ENCODE measurements at regions not wholly inside any gene's neighbourhood (a gene's known extent, or its start where the extent isn't known, plus 50 kb on each side); places are given as distances from the start of the nearest gene placed in this dataset.

DNA sequence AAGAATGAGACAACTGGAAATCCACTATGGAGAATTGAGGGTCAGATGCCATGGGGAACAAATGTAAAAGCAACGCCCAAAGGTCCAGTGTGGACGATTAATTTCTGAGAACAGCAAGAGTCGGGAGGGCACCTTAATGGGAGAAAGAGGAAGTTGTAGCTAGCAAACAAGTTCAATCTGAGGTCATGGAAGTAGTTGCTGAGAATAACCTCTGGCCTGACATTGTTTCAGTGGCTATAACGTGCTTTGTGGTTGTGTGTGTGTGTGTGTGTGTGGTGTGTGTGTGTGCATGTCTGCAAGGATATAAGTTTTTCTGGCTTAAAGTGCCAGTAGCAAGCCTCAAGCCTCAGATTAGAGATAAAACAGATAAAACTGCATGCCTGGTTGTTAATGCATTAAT lies 1630.1 kb upstream of the TENM4 start:
- no peaks in the 10 kb centered on the region for H3K27me3 ChIP-seq (ENCODE audit: control insufficient read depth, insufficient read depth, low read length)
- H2AFZ ChIP-seq (replicated peaks; ENCODE audit: low read length, poor library complexity) = no peak overlapping the region
- POLR2A ChIA-PET (ENCODE audit: unreplicated experiment) = no interaction called here
- H3K18ac ChIP-seq (ENCODE audit: low read depth, low read length) = no peak overlapping the region
- intact Hi-C loops (cut with micrococcal nuclease) (no loop called here), in situ Hi-C loops (cut with MboI; ENCODE audit: low sequenced_read_pairs) (no loop called here), dilution Hi-C loops (cut with HindIII; ENCODE audit: low sequenced_read_pairs, unreplicated experiment) (no loop called here)
- H3K27ac ChIP-seq (ENCODE audit: insufficient read depth, low read length) = no peak overlapping the region
- H2AK9ac ChIP-seq (replicated peaks; ENCODE audit: low read depth, low read length, poor library complexity) = no peak overlapping the region
- no peak overlapping the region for H4K8ac ChIP-seq (ENCODE audit: low read depth in 2 of 2, low read length in 2 of 2)
- no peak overlapping the region for H4K5ac ChIP-seq (ENCODE audit: low read depth, low read length)
- no peaks in the 10 kb centered on the region for H3K9me1 ChIP-seq (ENCODE audit: insufficient read depth, low read length)
- no peak overlapping the region for H3K14ac ChIP-seq (replicated peaks; ENCODE audit: low read depth, low read length)
- TF ChIP-seq MAZ (IDR thresholded peaks at IDR 0.05; ENCODE audit: borderline replicate concordance, low read depth, low read length) (no peak), RAD21 (IDR thresholded peaks at IDR 0.05; ENCODE audit: low read length) (no peak), CEBPB (IDR thresholded peaks at IDR 0.05; ENCODE audit: low read depth, low read length) (no peak), RCOR1 (IDR thresholded peaks at IDR 0.05; ENCODE audit: insufficient replicate concordance, low read length) (no peak)
- H2BK5ac ChIP-seq (ENCODE audit: low read depth, low read length, poor library complexity, severe bottlenecking) = no peak overlapping the region
- no peaks in the 10 kb centered on the region for H3K9me3 ChIP-seq (ENCODE audit: control insufficient read depth, insufficient read depth, low read length)
- no peak overlapping the region for H3K4me3 ChIP-seq (ENCODE audit: insufficient read depth, low read depth, low read length)
- ATAC-seq (ENCODE audit: low read depth) = no peak
- H4K91ac ChIP-seq (ENCODE audit: insufficient read depth, low read depth, low read length) = no peak overlapping the region
- CTCF ChIA-PET = no interaction called here
- no TSS peak for BruUV-seq (replicated peaks)
- no peak for DNase-seq
- no CpG with 5 or more reads among the region's 4 CpGs for WGBS, 2 experiments (ENCODE audit: extremely low coverage in 2 of 2, insufficient read length in 1 of 2)
- no peak overlapping the region for H2BK15ac ChIP-seq (ENCODE audit: low read depth, low read length)
- H2AK5ac ChIP-seq (ENCODE audit: low read depth, low read length) = no peak overlapping the region
- H3K23ac ChIP-seq (ENCODE audit: low read depth, low read length) = no peak overlapping the region
- H3K79me1 ChIP-seq (ENCODE audit: low read depth in 1 of 2, low read length in 2 of 2) = no peaks in the 10 kb centered on the region
- H3K9ac ChIP-seq (ENCODE audit: low read depth, low read length) = no peak overlapping the region
- no peaks in the 10 kb centered on the region for H3K4me1 ChIP-seq (ENCODE audit: control insufficient read depth, insufficient read depth, low read length)
- H2BK120ac ChIP-seq (ENCODE audit: low read depth, low read length) = no peak overlapping the region
- H3K4me2 ChIP-seq (ENCODE audit: low read depth, low read length) = no peak overlapping the region
- no peak overlapping the region for H3K4ac ChIP-seq (ENCODE audit: low read depth, low read length)
- no peaks in the 10 kb centered on the region for H4K20me1 ChIP-seq (ENCODE audit: insufficient read depth, low read length)
- no peaks in the 10 kb centered on the region for H3K36me3 ChIP-seq (ENCODE audit: control insufficient read depth, insufficient read depth, low read length)
- H3K56ac ChIP-seq (ENCODE audit: extremely low read depth, insufficient read depth, low read length) = no peak overlapping the region
- no peak overlapping the region for H2BK20ac ChIP-seq (ENCODE audit: low read depth, low read length)
